ENCODE measurements at regions not wholly inside any gene's neighbourhood (a gene's known extent, or its start where the extent isn't known, plus 50 kb on each side); places are given as distances from the start of the nearest gene placed in this dataset.

DNA sequence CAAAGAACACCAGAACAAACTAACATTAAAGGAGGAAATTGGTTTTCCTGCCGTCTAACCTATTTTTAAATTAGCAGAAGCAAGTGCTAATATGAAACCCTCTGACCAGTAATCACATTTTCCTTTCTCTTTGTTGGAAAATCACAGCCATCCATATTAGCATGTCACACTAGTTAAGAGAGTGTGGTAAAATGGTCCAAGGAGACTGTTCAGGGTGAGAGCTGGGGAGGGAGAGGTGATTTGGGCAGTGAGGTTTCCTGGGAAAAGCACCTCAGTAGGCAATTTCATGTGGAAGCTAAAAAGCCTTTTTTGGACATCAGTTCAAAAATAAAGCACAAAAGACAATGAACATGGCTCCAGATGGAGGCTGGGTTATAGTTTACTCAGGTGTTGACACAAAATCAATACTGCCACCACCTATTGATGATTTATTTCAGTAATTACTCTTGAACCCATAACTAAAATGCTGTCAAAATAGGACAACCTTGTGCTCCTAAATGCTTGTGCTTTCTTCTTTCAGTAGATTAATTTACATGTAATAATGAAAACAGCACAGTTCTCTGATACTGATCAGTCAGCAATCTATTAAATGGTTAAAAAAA is 333.2 kb downstream of the SAMD5 start:
- H3K36me3 Mint-ChIP-seq, result no peaks in the 10 kb centered on the region
- intact Hi-C loops (cut with micrococcal nuclease), result no loop called here
- no peak overlapping the region for H3K4me3 Mint-ChIP-seq
- no peaks in the 10 kb centered on the region for H3K4me1 Mint-ChIP-seq
- Histone ChIP-seq H3K36me3 (replicated peaks in 1 of 2; ENCODE audit: control insufficient read depth in 1 of 2, insufficient read depth in 2 of 2, low read length in 2 of 2) (no peaks in the 10 kb centered on the region), H3K4me3 (replicated peaks in 1 of 3; ENCODE audit: low read depth in 2 of 3, low read length in 3 of 3) (no peak overlapping the region), H3K79me2 (ENCODE audit: insufficient read depth, low read length) (no peaks in the 10 kb centered on the region), H3K27ac (ENCODE audit: low read depth in 1 of 2, low read length in 2 of 2) (no peak overlapping the region), H3K4me1 (ENCODE audit: control insufficient read depth in 1 of 2, insufficient read depth in 2 of 2, low read length in 2 of 2) (no peaks in the 10 kb centered on the region), H3K27me3 (ENCODE audit: control insufficient read depth in 2 of 2, insufficient read depth in 2 of 2, low read length in 2 of 2) (no peaks in the 10 kb centered on the region), H3K9ac (ENCODE audit: insufficient read depth, low read length, poor library complexity, severe bottlenecking) (no peak overlapping the region), H3K4me2 (replicated peaks; ENCODE audit: extremely low read depth, low read length, poor library complexity, severe bottlenecking) (no peak overlapping the region), H2AFZ (ENCODE audit: insufficient read depth, low read depth, low read length, poor library complexity, severe bottlenecking) (no peak overlapping the region), H3K9me3 (replicated peaks in 1 of 2; ENCODE audit: control insufficient read depth in 1 of 2, insufficient read depth in 1 of 2, low read length in 2 of 2) (peaks cover 3 to 5% of the 10 kb centered on the region in 2 donors), H4K20me1 (ENCODE audit: insufficient read depth, low read length) (no peaks in the 10 kb centered on the region)
- TF ChIP-seq CTCF (IDR thresholded peaks at IDR 0.05), result no peak
- no peak overlapping the region for H3K27ac Mint-ChIP-seq
- peaks cover 0 to 5% (median 0%) of the 10 kb centered on the region in 7 donors for H3K9me3 Mint-ChIP-seq
- WGBS (ENCODE audit: insufficient coverage), result no CpG with 5 or more reads among the region's 1 CpG
- no peak for DNase-seq
- H3K27me3 Mint-ChIP-seq (ENCODE audit: low read depth in 3 of 3), result no peaks in the 10 kb centered on the region

GRCh38 chr6:147849401-147850330 is 341.2 kb downstream of the SAMD5 start:
- no peak overlapping the region for H3K4me3 ChIP-seq (replicated peaks in 1 of 3; ENCODE audit: low read depth in 2 of 3, low read length in 3 of 3)
- no peak overlapping the region for H3K4me2 ChIP-seq (replicated peaks; ENCODE audit: extremely low read depth, low read length, poor library complexity, severe bottlenecking)
- 84% methylated on average over 4 of the region's 10 CpGs for WGBS (ENCODE audit: insufficient coverage)
- no peaks in the 10 kb centered on the region for H4K20me1 ChIP-seq (ENCODE audit: insufficient read depth, low read length)
- H3K27ac Mint-ChIP-seq, result no peak overlapping the region
- H3K9ac ChIP-seq (ENCODE audit: insufficient read depth, low read length, poor library complexity, severe bottlenecking), result no peak overlapping the region
- no peak overlapping the region for H3K4me3 Mint-ChIP-seq
- intact Hi-C loops (cut with micrococcal nuclease), result no loop called here
- peaks cover 0 to 7% (median 0%) of the 10 kb centered on the region in 7 donors for H3K9me3 Mint-ChIP-seq
- no peak for DNase-seq
- H3K27ac ChIP-seq (ENCODE audit: low read depth in 1 of 2, low read length in 2 of 2), result no peak overlapping the region
- H3K4me1 ChIP-seq (ENCODE audit: control insufficient read depth in 1 of 2, insufficient read depth in 2 of 2, low read length in 2 of 2), result no peaks in the 10 kb centered on the region
- peaks cover 0 to 2% (median 0%) of the 10 kb centered on the region in 3 donors for H3K27me3 Mint-ChIP-seq (ENCODE audit: low read depth in 3 of 3)
- H3K79me2 ChIP-seq (ENCODE audit: insufficient read depth, low read length), result no peaks in the 10 kb centered on the region
- no peak for TF ChIP-seq CTCF (IDR thresholded peaks at IDR 0.05)
- H3K27me3 ChIP-seq (ENCODE audit: control insufficient read depth in 2 of 2, insufficient read depth in 2 of 2, low read length in 2 of 2), result no peaks in the 10 kb centered on the region
- no peak overlapping the region for H2AFZ ChIP-seq (ENCODE audit: insufficient read depth, low read depth, low read length, poor library complexity, severe bottlenecking)
- no peaks in the 10 kb centered on the region for H3K36me3 Mint-ChIP-seq
- H3K4me1 Mint-ChIP-seq, result no peaks in the 10 kb centered on the region
- H3K36me3 ChIP-seq (replicated peaks in 1 of 2; ENCODE audit: control insufficient read depth in 1 of 2, insufficient read depth in 2 of 2, low read length in 2 of 2), result no peaks in the 10 kb centered on the region
- H3K9me3 ChIP-seq (replicated peaks in 1 of 2; ENCODE audit: control insufficient read depth in 1 of 2, insufficient read depth in 1 of 2, low read length in 2 of 2), result no peaks in the 10 kb centered on the region
